OCI-LY7 (cell line): ENCODE measurements at regions not wholly inside any gene's neighbourhood (a gene's known extent, or its start where the extent isn't known, plus 50 kb on each side); places are given as distances from the start of the nearest gene placed in this dataset.

ENCODE experiments used
- CTCF ChIP-seq: fragments of 200-600 bp; sonication (generic); conservative IDR thresholded peaks from 2 replicates; pipeline ENCODE4 v1.5.1; 2014; ENCODE audit warnings: mild to moderate bottlenecking, antibody characterized with exemption, low read length, moderate library complexity, mixed read lengths
- EZH2phosphoT487 ChIP-seq: fragments of 200-600 bp; sonication (generic); IDR thresholded peaks from 2 replicates; pipeline ENCODE4 v1.6.1; 2018; ENCODE audit warnings: low read depth, borderline replicate concordance, mild to moderate bottlenecking, mixed run types, antibody characterized with exemption, low read length, moderate library complexity, mixed read lengths

GRCh38 chr6:122109075-122109474, 290.4 kb upstream of the HSF2 start:
- no peak for TF ChIP-seq CTCF
- no peak for TF ChIP-seq EZH2phosphoT487
